Retina (tissue), 1 donor: ENCODE measurements at regions not wholly inside any gene's neighbourhood (a gene's known extent, or its start where the extent isn't known, plus 50 kb on each side); places are given as distances from the start of the nearest gene placed in this dataset.
A peak's percentile ranks its signal among the peaks of the same experiment; 100 is the strongest.

Experiments used
- DNase-seq: peaks from one replicate; pipeline ENCODE4 v3.0.0-alpha.2; 2016

DNA sequence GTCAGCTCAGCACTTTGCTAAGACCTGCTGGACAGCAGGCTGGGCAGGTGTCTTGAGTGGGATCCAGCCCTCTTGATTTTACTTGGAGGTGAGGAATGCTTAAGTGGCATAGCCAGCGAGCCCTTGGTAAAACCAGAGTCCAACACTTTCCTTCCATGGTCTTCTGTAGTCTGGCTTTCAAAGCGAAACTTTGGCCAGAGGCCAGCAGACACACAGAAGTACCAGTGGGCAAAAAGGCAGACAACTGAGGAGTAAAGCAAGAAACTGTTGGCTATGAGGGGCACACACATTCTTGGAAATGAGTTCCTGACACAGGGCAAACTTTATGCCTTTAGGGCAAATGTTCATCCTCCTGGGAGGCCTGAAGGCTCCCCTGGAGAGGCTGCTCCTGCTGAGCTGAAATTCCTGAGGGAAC lies 281.0 kb upstream of the POU3F1 start:
- DNase-seq = no peak

- no peak for DNase-seq
Measured at GRCh38 chr1:38326856-38327255, 280.3 kb upstream of the POU3F1 start.

DNA sequence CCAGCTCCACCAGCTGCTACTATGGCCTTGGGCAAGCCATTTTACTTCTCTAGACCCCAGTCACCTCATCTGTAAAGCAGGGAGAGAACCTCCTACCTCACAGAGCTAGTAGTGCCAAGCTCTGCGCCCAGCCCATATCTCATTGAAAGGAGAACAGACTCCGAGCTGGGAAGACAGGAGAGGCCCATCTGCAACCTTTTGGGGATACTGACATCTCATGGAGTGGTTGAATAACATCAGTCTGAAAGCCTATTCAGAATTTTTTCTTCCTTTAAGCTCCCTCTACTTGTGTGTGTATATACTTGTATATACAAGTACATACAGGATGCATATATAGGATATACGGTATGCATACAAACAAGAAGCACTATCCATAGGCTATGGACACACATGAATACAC lies 279.5 kb upstream of the POU3F1 start:
- no peak for DNase-seq

- DNase-seq = no peak
Measured at GRCh38 chr1:38312753-38313152, 266.2 kb upstream of the POU3F1 start.

GRCh38 chr1:38310079-38310478 lies 263.5 kb upstream of the POU3F1 start:
- DNase-seq = no peak

DNA sequence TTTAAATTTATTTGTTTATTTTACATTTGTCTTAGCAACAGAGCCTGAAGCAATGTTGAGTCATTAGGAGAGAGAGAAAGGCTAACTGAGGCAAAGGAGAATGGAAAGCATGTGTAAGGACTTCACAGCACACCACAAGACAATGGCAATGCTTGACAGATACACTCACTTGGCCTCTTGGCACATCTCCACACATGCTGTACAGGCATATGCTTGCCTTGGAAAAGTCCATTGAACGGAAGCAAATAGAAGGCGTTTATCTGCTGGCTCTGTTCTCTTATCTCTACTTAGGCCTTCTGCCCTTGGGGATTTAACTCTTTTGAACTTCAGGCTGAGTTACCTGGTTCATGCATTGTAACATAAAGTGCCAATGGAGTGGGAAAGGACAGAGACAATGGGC lies 262.2 kb upstream of the POU3F1 start:
- DNase-seq = no peak

- DNase-seq = no peak
Measured at GRCh38 chr1:38305666-38306065, 259.1 kb upstream of the POU3F1 start.

DNA sequence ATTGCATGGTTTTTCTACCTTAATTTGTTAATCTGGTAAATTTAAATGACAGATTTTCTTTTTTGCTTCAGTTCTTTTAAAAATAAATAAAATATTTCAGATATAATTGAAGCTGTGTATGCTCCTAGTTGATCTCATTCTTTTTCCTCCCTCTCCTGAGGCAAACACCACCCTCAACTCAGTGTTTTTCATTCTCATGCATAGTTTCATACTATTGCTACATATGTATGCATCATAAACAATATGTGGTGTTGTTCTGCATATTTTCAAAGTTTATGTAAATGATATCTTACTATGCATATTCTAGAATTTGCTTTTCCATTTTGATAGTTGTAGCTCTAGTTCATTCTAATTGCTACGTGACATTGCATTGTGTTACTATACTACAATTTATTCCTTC lies 257.2 kb upstream of the POU3F1 start:
- DNase-seq = no peak

DNA sequence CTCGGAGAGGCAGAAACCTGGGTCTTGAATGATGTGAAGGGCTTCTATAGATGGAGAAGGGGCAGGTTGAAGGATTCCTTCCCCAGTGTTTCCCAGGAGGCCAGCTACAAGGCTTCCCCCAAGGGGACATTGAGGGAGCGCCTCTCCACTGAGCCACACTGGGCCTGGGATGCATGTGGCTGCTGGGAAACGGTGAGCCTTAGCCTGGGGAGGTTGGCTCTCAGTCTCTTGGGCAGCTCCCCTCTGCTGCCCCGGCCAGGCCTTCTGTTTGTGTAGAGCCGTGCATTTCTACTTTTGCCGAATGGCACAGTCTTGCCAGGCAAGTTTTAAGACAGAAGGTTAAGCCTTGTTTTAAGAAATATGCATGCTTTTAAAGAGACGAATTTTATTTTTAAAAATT lies 254.4 kb upstream of the POU3F1 start:
- no peak for DNase-seq

GRCh38 chr1:38300616-38301015 lies 254.0 kb upstream of the POU3F1 start:
- DNase-seq = no peak

- DNase-seq = no peak
Measured at GRCh38 chr1:38297842-38298241, 251.2 kb upstream of the POU3F1 start.

DNA sequence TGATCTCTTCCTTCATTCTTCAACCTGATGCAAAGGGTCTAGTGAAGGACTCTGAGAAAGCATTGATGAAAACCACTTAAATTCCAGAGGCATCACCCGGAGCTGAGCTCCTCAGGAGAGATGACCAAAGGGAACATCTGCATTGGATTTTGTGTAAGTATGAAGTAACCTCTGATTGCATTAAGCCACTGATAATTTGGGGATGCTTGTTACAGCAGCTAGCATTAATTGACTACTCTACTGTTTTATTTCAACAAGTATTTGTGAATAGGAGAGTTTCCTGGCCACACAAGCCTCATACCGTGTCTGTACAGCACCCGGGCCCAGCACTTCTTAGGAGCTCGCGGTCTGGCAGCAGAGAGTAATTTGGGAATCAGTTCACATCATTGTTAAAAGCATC lies 250.7 kb upstream of the POU3F1 start:
- DNase-seq = no peak

GRCh38 chr1:38296047-38296446 lies 249.5 kb upstream of the POU3F1 start:
- DNase-seq = no peak

- DNase-seq = no peak
Measured at GRCh38 chr1:38293567-38293966, 247.0 kb upstream of the POU3F1 start.

- peak; percentile 29 for DNase-seq
Measured at GRCh38 chr1:38292969-38293368, 246.4 kb upstream of the POU3F1 start.

DNA sequence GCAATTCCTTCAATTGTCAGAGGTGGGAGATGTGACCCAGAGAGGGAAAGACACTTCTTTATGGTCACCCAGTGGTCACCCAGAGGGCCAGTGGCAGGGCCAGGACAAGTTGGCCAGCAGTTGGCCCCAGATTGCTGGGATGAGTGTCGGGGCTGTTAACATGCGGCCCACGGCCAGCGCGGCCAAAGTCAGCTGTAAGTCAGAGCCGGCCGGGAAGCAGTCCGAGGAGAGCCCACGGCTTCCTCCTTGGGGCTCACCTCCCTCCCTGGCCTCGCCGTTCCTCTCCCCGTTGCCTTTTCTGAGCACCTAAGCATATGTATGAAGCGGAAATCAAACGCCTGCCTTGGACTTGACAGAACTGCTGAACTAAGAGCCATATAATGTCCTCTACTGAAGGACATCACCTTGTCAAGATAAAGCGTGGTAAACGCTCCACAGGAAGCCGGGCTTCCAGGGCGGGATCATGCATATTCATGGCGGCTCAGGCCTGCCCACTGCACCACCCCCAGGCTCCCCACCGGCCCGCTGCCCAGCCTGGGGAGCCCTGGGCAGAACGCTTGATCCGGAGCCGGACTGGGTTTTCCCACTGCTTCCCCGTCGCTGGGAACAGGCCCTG lies 245.4 kb upstream of the POU3F1 start:
- peak; percentile 53 for DNase-seq

- no peak for DNase-seq
Measured at GRCh38 chr1:38291336-38291735, 244.7 kb upstream of the POU3F1 start.

- no peak for DNase-seq
Measured at GRCh38 chr1:38289034-38289433, 242.4 kb upstream of the POU3F1 start.

DNA sequence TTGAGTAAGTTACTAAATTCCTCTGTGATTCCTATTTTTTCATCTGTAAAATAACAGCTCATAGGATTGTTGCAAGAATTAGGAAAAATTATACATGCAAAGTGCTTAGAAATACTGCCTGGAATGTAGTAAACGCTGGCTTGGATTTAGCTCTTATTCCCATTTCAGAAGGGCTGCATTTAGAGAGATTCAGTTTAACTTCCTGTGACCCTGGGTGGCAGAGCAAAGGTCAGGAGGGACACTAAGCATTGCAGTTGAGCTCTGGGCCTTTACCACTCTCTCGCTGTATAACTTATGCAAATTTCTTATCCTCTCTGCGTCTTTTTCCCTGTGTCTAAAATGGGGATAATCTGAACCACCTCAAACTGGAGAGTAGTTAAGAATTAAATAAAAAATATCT lies 241.0 kb upstream of the POU3F1 start:
- no peak for DNase-seq

GRCh38 chr1:38287036-38287435 lies 240.4 kb upstream of the POU3F1 start:
- DNase-seq = no peak

- DNase-seq = peak; percentile 63
Measured at GRCh38 chr1:38285807-38286530, 239.4 kb upstream of the POU3F1 start.

GRCh38 chr1:38284953-38285352 lies 238.4 kb upstream of the POU3F1 start:
- no peak for DNase-seq

- peak; percentile 70 for DNase-seq
Measured at GRCh38 chr1:38283696-38284470, 237.3 kb upstream of the POU3F1 start.

- DNase-seq = no peak
Measured at GRCh38 chr1:38279148-38279547, 232.6 kb upstream of the POU3F1 start.
